ENCODE measurements at regions not wholly inside any gene's neighbourhood (a gene's known extent, or its start where the extent isn't known, plus 50 kb on each side); places are given as distances from the start of the nearest gene placed in this dataset.

- H3K27ac ChIP-seq: no peak overlapping the region
- TF ChIP-seq ZFX (IDR thresholded peaks at IDR 0.05) (no peak), CTCF (conservative IDR thresholded peaks at IDR 0.05) (no peak)
These were observed 62.2 kb upstream of the PCED1B start for GRCh38 chr12:47017041-47017713.

DNA sequence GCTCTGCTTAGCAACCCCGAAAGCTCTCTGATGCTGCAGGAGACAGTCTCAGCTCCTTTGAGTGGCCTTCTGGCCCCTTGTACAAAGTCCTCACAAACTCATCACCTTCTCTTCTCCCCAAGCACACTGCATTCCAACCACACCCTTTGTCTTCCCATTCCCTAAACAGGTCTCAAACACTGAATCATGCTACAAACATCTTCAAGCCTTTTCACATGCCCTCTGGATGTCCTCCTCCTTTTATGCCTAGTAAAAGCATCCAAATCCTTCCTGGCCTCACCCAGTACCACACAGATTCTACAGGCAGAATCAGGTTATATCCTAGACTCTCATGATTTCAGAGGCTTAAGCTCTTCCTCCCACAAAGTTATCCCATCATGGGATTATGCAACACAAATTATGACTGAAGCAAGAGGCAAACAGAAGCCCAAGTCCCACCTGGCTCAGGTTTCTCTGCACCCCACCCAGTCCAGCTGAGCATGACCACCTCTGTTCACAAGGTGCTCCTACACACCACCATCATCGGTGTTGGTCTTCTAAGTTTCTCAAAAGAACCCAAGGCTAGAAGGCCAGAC is 61.4 kb upstream of the PCED1B start:
- no peak overlapping the region for H3K27ac ChIP-seq
- TF ChIP-seq ZFX (IDR thresholded peaks at IDR 0.05) (no peak), CTCF (conservative IDR thresholded peaks at IDR 0.05) (no peak)

DNA sequence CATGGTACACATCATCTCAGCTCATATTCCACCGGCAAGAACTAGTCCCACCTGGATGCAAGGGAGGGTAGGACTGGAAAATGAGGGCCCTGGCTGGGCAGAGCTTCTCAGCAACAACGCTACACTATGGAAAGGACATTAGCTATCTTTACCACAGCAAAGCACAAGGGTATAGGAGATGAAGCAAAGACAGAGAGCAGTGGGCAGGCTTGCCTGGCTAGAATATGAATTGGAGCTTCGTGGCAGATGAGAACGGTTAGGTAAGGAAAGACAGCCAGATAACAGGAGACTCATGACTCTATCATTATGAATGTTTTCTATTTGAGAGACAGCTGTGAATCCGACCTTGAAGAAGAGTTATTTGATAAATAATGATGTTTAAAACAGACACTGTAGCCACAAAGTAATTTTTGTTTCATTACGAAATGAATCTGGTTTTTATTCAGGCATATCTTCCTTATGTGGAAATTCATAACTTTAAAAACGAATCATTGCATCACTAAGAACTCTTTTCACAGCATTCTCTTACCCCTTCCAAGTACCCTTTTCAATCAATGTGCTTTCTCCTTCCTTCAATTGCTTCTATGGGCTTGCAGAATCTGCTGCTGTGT is 59.1 kb upstream of the PCED1B start:
- TF ChIP-seq CTCF (conservative IDR thresholded peaks at IDR 0.05) (no peak), ZFX (IDR thresholded peaks at IDR 0.05) (no peak)

GRCh38 chr12:47021298-47021697 is 58.1 kb upstream of the PCED1B start:
- TF ChIP-seq ZFX (IDR thresholded peaks at IDR 0.05): no peak
- peak; percentile 83 for TF ChIP-seq CTCF (conservative IDR thresholded peaks at IDR 0.05)
- H3K27ac ChIP-seq: no peak overlapping the region

More for the DNA sequence above, 59.1 kb upstream of the PCED1B start:
- H3K27ac ChIP-seq: no peak overlapping the region

DNA sequence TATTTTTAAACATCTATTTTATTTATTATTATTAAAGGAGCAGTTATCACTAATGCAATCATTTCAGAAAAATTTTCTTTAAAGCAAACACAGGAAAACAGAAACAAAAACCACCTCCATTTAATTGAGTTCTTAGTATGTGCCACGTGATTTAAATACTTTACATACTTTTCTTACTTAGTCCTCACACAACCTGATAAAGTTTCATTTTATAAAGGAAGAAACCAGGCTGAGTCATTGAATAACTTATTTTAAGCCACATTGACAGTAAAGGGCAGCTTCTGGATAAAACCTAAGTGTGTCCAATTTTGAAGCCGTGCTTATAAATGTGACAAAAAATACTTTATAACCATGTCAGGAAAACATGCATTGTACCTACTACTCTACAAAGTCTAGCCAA is 57.1 kb upstream of the PCED1B start:
- no peak overlapping the region for H3K27ac ChIP-seq
- TF ChIP-seq CTCF (conservative IDR thresholded peaks at IDR 0.05) (no peak), ZFX (IDR thresholded peaks at IDR 0.05) (no peak)

DNA sequence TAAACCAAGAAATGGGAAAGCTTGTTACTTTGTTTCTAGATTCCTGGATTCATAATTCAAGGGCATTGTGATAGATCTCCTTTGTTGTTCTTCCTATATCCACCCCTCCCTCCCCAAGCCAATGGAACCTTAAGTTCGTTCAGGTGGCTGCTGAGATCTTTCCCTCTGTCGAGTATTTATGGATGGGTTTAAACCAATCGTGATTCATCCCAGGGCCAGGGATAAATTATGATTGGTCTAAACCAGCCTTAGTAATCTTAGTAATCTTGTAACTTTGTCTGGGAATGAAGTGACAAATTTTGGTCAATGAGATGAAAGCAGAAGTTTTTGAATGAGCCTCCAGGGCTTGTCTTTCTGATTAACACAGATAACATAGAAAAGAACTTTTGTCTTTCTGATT is 56.1 kb upstream of the PCED1B start:
- TF ChIP-seq ZFX (IDR thresholded peaks at IDR 0.05) (no peak), CTCF (conservative IDR thresholded peaks at IDR 0.05) (no peak)
- no peak overlapping the region for H3K27ac ChIP-seq

DNA sequence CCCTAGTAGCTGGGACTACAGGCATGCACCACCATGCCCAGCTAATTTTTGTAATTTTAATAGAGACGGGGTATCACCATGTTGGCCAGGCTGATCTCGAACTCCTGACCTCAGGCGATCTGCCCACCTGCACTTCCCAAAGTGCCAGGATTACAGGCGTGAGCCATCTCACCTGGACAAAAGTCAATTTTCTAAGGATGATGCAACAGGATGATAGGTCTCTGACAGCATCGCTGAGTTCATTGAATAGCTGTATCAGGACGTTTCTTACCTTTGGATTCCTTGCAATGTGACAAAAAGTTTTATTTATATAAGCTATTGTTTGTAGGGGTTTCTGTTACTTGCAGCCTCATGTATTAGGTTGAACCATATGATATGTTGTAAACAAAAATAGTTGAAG is 55.5 kb upstream of the PCED1B start:
- no peak for TF ChIP-seq CTCF (conservative IDR thresholded peaks at IDR 0.05)
- TF ChIP-seq ZFX (IDR thresholded peaks at IDR 0.05): no peak
- H3K27ac ChIP-seq: no peak overlapping the region
